Sigmoid colon (tissue), 4 donors: ENCODE measurements at regions not wholly inside any gene's neighbourhood (a gene's known extent, or its start where the extent isn't known, plus 50 kb on each side); places are given as distances from the start of the nearest gene placed in this dataset.

Experiments
- CTCF ChIP-seq, 4 experiments: fragments of 450-650 bp in 3 of 4; fragments of 200-600 bp in 1 of 4; IDR thresholded peaks; one replicate each; pipeline ENCODE4 v1.5.1; 2016 to 2019; ENCODE audit warnings: antibody characterized with exemption in 4 of 4, mild to moderate bottlenecking in 3 of 4, moderate library complexity in 2 of 4
- POLR2A ChIP-seq, 2 donors: fragments of 450-650 bp; IDR thresholded peaks; one replicate each; pipeline ENCODE4 v1.6.1; 2016; ENCODE audit warnings: antibody characterized with exemption in 2 of 2, mild to moderate bottlenecking in 2 of 2, moderate library complexity in 2 of 2
- POLR2AphosphoS5 ChIP-seq, 4 donors: sonication (generic); formaldehyde crosslinking; IDR thresholded peaks; one replicate each; pipeline ENCODE4 v1.6.1; 2017; ENCODE audit warnings: antibody characterized with exemption in 4 of 4

- TF ChIP-seq POLR2A (IDR thresholded peaks at IDR 0.05) (no peak), CTCF (IDR thresholded peaks at IDR 0.05) (no peak), POLR2AphosphoS5 (IDR thresholded peaks at IDR 0.05) (no peak)
Measured at GRCh38 chr1:232131715-232132391, 498.1 kb downstream of the SIPA1L2 start.
